HCT116 (cell line): ENCODE measurements at regions not wholly inside any gene's neighbourhood (a gene's known extent, or its start where the extent isn't known, plus 50 kb on each side); places are given as distances from the start of the nearest gene placed in this dataset.

Source experiments
- ATAC-seq: fragments of 200-7000 bp; cut with Tn5 transposase; 2 replicates; pipeline ENCODE4 v1.9.1; 2020; ENCODE audit warnings: mild to moderate bottlenecking, moderate library complexity
- BruUV-seq: library from RNA; stranded (reverse); fragments of 400-500 nt; replicated peaks from 2 replicates; lab custom pipeline; 2021; lab: Mats Ljungman, UMichigan
- CTCF ChIA-PET: fragments of 300-600 bp; sonication (Branson Sonifier 250); formaldehyde crosslinking; loops from one replicate; lab custom pipeline; 2021; ENCODE audit warnings: antibody characterized with exemption; lab: Charles Lee
- POLR2A ChIA-PET: fragments of 300-600, 350-600 bp; sonication (Branson Sonifier 250); formaldehyde crosslinking; loops from one replicate; lab custom pipeline; 2021; ENCODE audit warnings: antibody characterized with exemption; lab: Charles Lee
- RAD21 ChIA-PET, 2 experiments: fragments of 300-600 bp; sonication (Branson Sonifier 250); formaldehyde crosslinking; loops; one replicate each; lab custom pipeline; 2023; ENCODE audit warnings: low total read pairs in 2 of 2; ENCODE audit not compliant: uncharacterized antibody in 2 of 2, unreplicated experiment in 2 of 2, low non-redundant PET in 1 of 2; lab: Charles Lee
- DNase-seq: peaks from one replicate; pipeline ENCODE4 v3.0.0-alpha.2; 2010; ENCODE audit warnings: low read depth, low spot score
- H2AFZ ChIP-seq: fragments of 200-600 bp; shearing (Covaris generic), sonication (generic); 2 replicates; pipeline ENCODE4 v1.6.1; 2017; ENCODE audit warnings: low read depth, mixed run types, mixed read lengths, antibody characterized with exemption, low read length; ENCODE audit not compliant: poor library complexity, severe bottlenecking
- H3K27ac ChIP-seq: 2 replicates; pipeline ENCODE4 v1.5.1; 2012; ENCODE audit warnings: low read depth, low read length
- H3K27me3 ChIP-seq: fragments of 200-600 bp; sonication (generic); 2 replicates; pipeline ENCODE4 v1.6.1; 2016; ENCODE audit warnings: mixed run types, low read length, mixed read lengths; ENCODE audit not compliant: insufficient read depth
- H3K36me3 ChIP-seq, 2 experiments: fragments of 200-500 bp in 1 of 2; fragments of 200-600 bp in 1 of 2; sonication (Bioruptor generic) in 1 of 2; sonication (generic) in 1 of 2; 2 replicates each; pipeline versions ENCODE4 v1.5.1 to v1.6.1; 2014 to 2016; ENCODE audit warnings: low read length in 2 of 2, inconsistent platforms in 1 of 2, mixed read lengths in 1 of 2, mixed run types in 1 of 2; ENCODE audit not compliant: insufficient read depth in 2 of 2, control insufficient read depth in 1 of 2
- H3K4me1 ChIP-seq, 2 experiments: fragments of 200-600 bp in 1 of 2; sonication (generic) in 1 of 2; 2 replicates each; pipeline versions ENCODE4 v1.5.1 to v1.6.1; 2012 to 2017; ENCODE audit warnings: low read length in 2 of 2, inconsistent platforms in 1 of 2, mild to moderate bottlenecking in 1 of 2, mixed read lengths in 1 of 2, mixed run types in 1 of 2, moderate library complexity in 1 of 2; ENCODE audit not compliant: insufficient read depth in 2 of 2, control insufficient read depth in 1 of 2
- H3K4me2 ChIP-seq: fragments of 200-600 bp; sonication (generic); 2 replicates; pipeline ENCODE4 v1.6.1; 2017; ENCODE audit warnings: mixed run types, low read length, mixed read lengths
- H3K4me3 ChIP-seq, 2 experiments: fragments of 200-600 bp in 1 of 2; sonication (generic) in 1 of 2; replicated peaks in 1 of 2; 2 replicates each; pipeline ENCODE4 v1.5.1; 2011 to 2016; ENCODE audit warnings: low read length in 2 of 2, control low read depth in 1 of 2, low read depth in 1 of 2, mild to moderate bottlenecking in 1 of 2, mixed read lengths in 1 of 2, mixed run types in 1 of 2
- H3K79me2 ChIP-seq: fragments of 200-600 bp; sonication (generic); 2 replicates; pipeline ENCODE4 v1.6.1; 2017; ENCODE audit warnings: mild to moderate bottlenecking, mixed run types, low read length, moderate library complexity, mixed read lengths; ENCODE audit not compliant: insufficient read depth
- H3K9ac ChIP-seq: fragments of 200-600 bp; sonication (generic); 2 replicates; pipeline ENCODE4 v1.6.1; 2016; ENCODE audit warnings: low read length, mixed read lengths
- H3K9me2 ChIP-seq: fragments of 200-600 bp; sonication (generic), shearing (Covaris generic); 2 replicates; pipeline ENCODE4 v1.6.1; 2017; ENCODE audit warnings: mixed run types, mild to moderate bottlenecking, moderate library complexity; ENCODE audit not compliant: insufficient read depth
- H3K9me3 ChIP-seq, 2 experiments: fragments of 200-500 bp in 1 of 2; fragments of 200-600 bp in 1 of 2; sonication (Bioruptor generic) in 1 of 2; sonication (generic) in 1 of 2; 2 replicates each; pipeline ENCODE4 v1.6.1; 2014 to 2017; ENCODE audit warnings: low read length in 2 of 2, mixed read lengths in 2 of 2, inconsistent platforms in 1 of 2, low read depth in 1 of 2, mild to moderate bottlenecking in 1 of 2, mixed run types in 1 of 2, moderate library complexity in 1 of 2; ENCODE audit not compliant: control insufficient read depth in 1 of 2, insufficient read depth in 1 of 2
- H4K20me1 ChIP-seq: fragments of 200-600 bp; sonication (generic), shearing (Covaris generic); 2 replicates; pipeline ENCODE4 v1.6.1; 2017; ENCODE audit warnings: mixed run types, mild to moderate bottlenecking, moderate library complexity; ENCODE audit not compliant: insufficient read depth
- CBX3 ChIP-seq: IDR thresholded peaks from 2 replicates; pipeline ENCODE4 v1.6.1; 2012; ENCODE audit warnings: low read depth
- CTCF ChIP-seq, 3 experiments: fragments of 200-600 bp in 1 of 3; sonication (generic) in 1 of 3; IDR thresholded peaks in 2 of 3; conservative IDR thresholded peaks in 1 of 3; 2 replicates each; pipeline ENCODE4 v1.5.1; 2012 to 2017; ENCODE audit warnings: low read depth in 2 of 3, low read length in 2 of 3, antibody characterized with exemption in 1 of 3, borderline replicate concordance in 1 of 3, control low read depth in 1 of 3, mild to moderate bottlenecking in 1 of 3, mixed read lengths in 1 of 3, mixed run types in 1 of 3, moderate library complexity in 1 of 3; ENCODE audit not compliant: insufficient read depth in 1 of 3
- JUND ChIP-seq: IDR thresholded peaks from 2 replicates; pipeline ENCODE4 v1.6.1; 2012
- TCF7L2 ChIP-seq: IDR thresholded peaks from 2 replicates; pipeline ENCODE4 v1.7.0; 2011; ENCODE audit warnings: borderline replicate concordance, inconsistent platforms; ENCODE audit not compliant: insufficient read depth, insufficient read length; ENCODE audit errors: extremely low read depth
- ZFX ChIP-seq: fragments of 450-650 bp; IDR thresholded peaks from 2 replicates; pipeline ENCODE4 v1.6.1; 2017
- intact Hi-C: fragments of 100-400 bp; cut with micrococcal nuclease; formaldehyde crosslinking; loops from 2 replicates; pipeline ENCODE4 v1.10.0; 2022

GRCh38 chr5:164885179-164885578, 1379.8 kb downstream of the MAT2B start:
- no peak overlapping the region for H3K27ac ChIP-seq
- no peaks in the 10 kb centered on the region for H3K27me3 ChIP-seq
- ATAC-seq, result no peak
- no peaks in the 10 kb centered on the region for H3K4me1 ChIP-seq
- BruUV-seq, result no TSS peak
- no peak overlapping the region for H3K9ac ChIP-seq
- no peak overlapping the region for H2AFZ ChIP-seq
- H3K4me2 ChIP-seq, result no peak overlapping the region
- H3K36me3 ChIP-seq, result no peaks in the 10 kb centered on the region
- H3K9me2 ChIP-seq, result no peaks in the 10 kb centered on the region
- CTCF ChIA-PET, result no interaction called here
- no peaks in the 10 kb centered on the region for H3K79me2 ChIP-seq
- intact Hi-C loops, result no loop called here
- H4K20me1 ChIP-seq, result no peaks in the 10 kb centered on the region
- peaks cover 0 to 7% of the 10 kb centered on the region in 2 experiments; a peak in 3 of 4 replicates for H3K9me3 ChIP-seq
- RAD21 ChIA-PET, result no interaction called here
- TF ChIP-seq JUND, result no peak
- TF ChIP-seq, all 23 proteins: peak for 0
- POLR2A ChIA-PET, result no interaction called here
- H3K4me3 ChIP-seq, result no peak overlapping the region
- no peak for DNase-seq

GRCh38 chr5:164893071-164893470, 1387.7 kb downstream of the MAT2B start:
- no TSS peak for BruUV-seq

More at GRCh38 chr5:164893071-164893470, 1387.7 kb downstream of the MAT2B start:
- POLR2A ChIA-PET, result no interaction called here
- Histone ChIP-seq H3K9me2 (no peaks in the 10 kb centered on the region), H3K4me1 (no peaks in the 10 kb centered on the region), H2AFZ (no peak overlapping the region), H3K9me3 (no peaks in the 10 kb centered on the region; a peak in 2 of 4 replicates), H3K27me3 (no peaks in the 10 kb centered on the region), H3K27ac (no peak overlapping the region), H3K9ac (no peak overlapping the region), H3K79me2 (no peaks in the 10 kb centered on the region), H3K4me3 (no peak overlapping the region), H3K4me2 (no peak overlapping the region), H3K36me3 (no peaks in the 10 kb centered on the region), H4K20me1 (no peaks in the 10 kb centered on the region)
- RAD21 ChIA-PET, result no interaction called here
- TF ChIP-seq TCF7L2 (no peak), CTCF (IDR thresholded peaks at IDR 0.05 in 2 of 3, conservative IDR thresholded peaks at IDR 0.05 in 1 of 3; ENCODE audit: borderline replicate concordance in 1 of 3, insufficient read depth in 1 of 3, low read depth in 2 of 3, low read length in 2 of 3) (no peak), ZFX (no peak), CBX3 (no peak)
- no peak for DNase-seq
- CTCF ChIA-PET, result no interaction called here
- intact Hi-C loops, result no loop called here
- ATAC-seq, result no peak
